Gastrocnemius medialis (tissue), 4 donors: ENCODE measurements at regions not wholly inside any gene's neighbourhood (a gene's known extent, or its start where the extent isn't known, plus 50 kb on each side); places are given as distances from the start of the nearest gene placed in this dataset.

Source experiments
- CTCF ChIP-seq, 5 experiments: fragments of 450-650 bp in 3 of 5; fragments of 200-600 bp in 2 of 5; sonication (generic) in 2 of 5; IDR thresholded peaks in 4 of 5; conservative IDR thresholded peaks in 1 of 5; 1 replicate in 4 of 5; 2 replicates in 1 of 5; pipeline ENCODE4 v1.5.1; 2016 to 2019; ENCODE audit warnings: antibody characterized with exemption in 5 of 5, mild to moderate bottlenecking in 3 of 5, moderate library complexity in 3 of 5
- POLR2A ChIP-seq, 2 donors: fragments of 450-650 bp; IDR thresholded peaks; one replicate each; pipeline ENCODE4 v1.6.1; 2017; ENCODE audit warnings: antibody characterized with exemption in 2 of 2, mild to moderate bottlenecking in 2 of 2, moderate library complexity in 2 of 2

- TF ChIP-seq CTCF (IDR thresholded peaks at IDR 0.05 in 4 of 5, conservative IDR thresholded peaks at IDR 0.05 in 1 of 5) (no peak), POLR2A (IDR thresholded peaks at IDR 0.05) (no peak)
These were observed 392.1 kb upstream of the FRG1 start for GRCh38 chr4:189548484-189549125.
